Activated T-helper 2 cell treated with anti-CD3 and anti-CD28 coated beads, Interferon-gamma antibody, Interleukin-2, Interleukin-4, amounts not matched to agents 10 μg/mL and 5 μg/mL and 100 μg/mL, durations not matched to agents 14 hours and 24 hours and 36 hours (primary cell): ENCODE measurements at regions not wholly inside any gene's neighbourhood (a gene's known extent, or its start where the extent isn't known, plus 50 kb on each side); places are given as distances from the start of the nearest gene placed in this dataset.

Source experiments
- DNase-seq: peaks from one replicate; pipeline ENCODE4 v3.0.0; 2021; ENCODE audit warnings: low spot score
- H3K27ac Mint-ChIP-seq: one replicate; pipeline ENCODE4 v1.8.0; 2021; ENCODE audit warnings: mixed read lengths
- H3K27me3 Mint-ChIP-seq: one replicate; pipeline ENCODE4 v1.8.0; 2021; ENCODE audit warnings: low read depth, mixed read lengths
- H3K36me3 Mint-ChIP-seq: one replicate; pipeline ENCODE4 v1.8.0; 2021; ENCODE audit warnings: low read depth, mixed read lengths
- H3K4me1 Mint-ChIP-seq: one replicate; pipeline ENCODE4 v1.8.0; 2021; ENCODE audit warnings: low read depth, mixed read lengths
- H3K4me3 Mint-ChIP-seq: one replicate; pipeline ENCODE4 v1.8.0; 2021; ENCODE audit warnings: low read depth, mild to moderate bottlenecking, moderate library complexity, mixed read lengths
- H3K9me3 Mint-ChIP-seq: one replicate; pipeline ENCODE4 v1.8.0; 2021; ENCODE audit warnings: mixed read lengths
- intact Hi-C: fragments of 100-400 bp; cut with micrococcal nuclease; formaldehyde crosslinking; loops from one replicate; pipeline ENCODE4 v1.15.1; 2023

DNA sequence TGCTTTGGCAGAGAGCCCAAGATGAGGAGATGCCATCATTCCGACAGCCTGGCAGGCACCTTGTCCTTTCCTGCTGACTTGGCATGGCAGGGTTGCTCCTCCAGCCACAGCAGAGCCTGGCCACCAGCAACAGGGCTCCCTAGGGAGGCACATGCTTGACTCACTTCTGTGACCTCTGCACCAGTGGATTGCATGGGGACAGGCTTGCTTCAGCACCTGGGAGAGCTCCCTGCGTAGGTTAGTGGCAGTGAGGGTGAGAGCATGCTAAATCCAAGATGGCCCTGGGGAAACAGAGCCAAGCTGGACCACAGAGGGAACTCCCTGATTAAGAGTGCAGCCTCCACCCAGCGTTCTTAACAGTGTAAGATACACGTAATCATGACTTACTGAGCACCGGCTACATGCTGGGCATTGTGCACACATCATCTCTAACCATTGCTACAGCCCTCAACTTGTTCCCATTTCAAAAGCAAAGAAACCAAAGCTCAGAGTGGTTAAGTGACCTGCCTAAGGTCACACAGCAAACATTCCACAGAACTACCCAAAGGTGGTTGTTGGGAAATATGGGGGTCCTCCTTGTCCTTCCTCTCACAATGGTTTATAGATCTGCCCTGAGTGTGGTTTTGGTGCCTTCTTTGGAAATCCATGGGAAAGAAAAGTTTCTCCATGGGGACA is 116.6 kb upstream of the UQCRFS1 start:
- Mint-ChIP-seq H3K4me1 (peaks cover 4% of the 10 kb centered on the region), H3K27me3 (no peaks in the 10 kb centered on the region), H3K27ac (no peak overlapping the region), H3K9me3 (no peaks in the 10 kb centered on the region), H3K36me3 (no peaks in the 10 kb centered on the region), H3K4me3 (no peak overlapping the region)
- intact Hi-C loops = no loop called here
- no peak for DNase-seq

DNA sequence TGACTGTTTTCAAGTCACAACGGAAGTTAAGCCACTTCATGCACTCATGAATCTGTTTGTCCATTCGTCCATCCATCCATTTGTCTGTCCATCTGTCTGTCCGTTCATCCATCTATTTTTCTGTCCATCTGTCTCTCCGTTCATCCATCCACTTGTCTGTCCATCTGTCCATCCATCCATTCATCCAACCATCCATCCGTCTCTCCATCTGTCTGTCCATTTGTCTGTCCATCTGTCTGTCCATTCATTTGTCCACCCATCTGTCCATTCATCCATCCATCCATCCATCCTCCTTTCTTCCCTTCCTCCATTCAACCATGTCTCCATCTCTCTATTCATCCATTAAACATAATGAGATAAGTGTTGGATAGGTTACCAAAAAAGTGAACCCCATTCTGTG is 123.5 kb upstream of the UQCRFS1 start:
- Mint-ChIP-seq H3K27ac (no peak overlapping the region), H3K4me1 (no peaks in the 10 kb centered on the region), H3K9me3 (no peaks in the 10 kb centered on the region), H3K27me3 (no peaks in the 10 kb centered on the region), H3K4me3 (no peak overlapping the region), H3K36me3 (no peaks in the 10 kb centered on the region)
- DNase-seq = no peak
- intact Hi-C loops = no loop called here

DNA sequence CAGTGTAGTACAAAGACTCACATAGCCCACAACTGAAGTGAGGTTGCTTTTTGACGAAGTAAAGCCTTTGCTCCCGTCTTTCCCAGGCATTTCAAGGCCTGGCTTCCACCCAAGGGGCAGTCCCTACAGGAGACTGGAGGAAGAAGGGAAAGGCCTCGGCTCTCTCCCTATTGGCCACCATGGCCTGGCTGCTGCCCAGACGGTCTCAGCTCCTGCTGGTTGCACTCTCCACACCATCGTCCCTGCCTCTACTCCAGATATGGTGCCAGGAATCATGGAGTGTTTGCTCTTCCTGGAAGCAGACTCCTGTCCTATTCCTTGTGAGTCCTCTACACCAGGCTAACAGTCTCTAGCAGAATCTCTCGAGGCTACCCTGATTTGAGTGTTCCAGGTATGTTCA is 124.1 kb upstream of the UQCRFS1 start:
- Mint-ChIP-seq H3K27ac (no peak overlapping the region), H3K4me3 (no peak overlapping the region), H3K4me1 (no peaks in the 10 kb centered on the region), H3K36me3 (no peaks in the 10 kb centered on the region), H3K27me3 (no peaks in the 10 kb centered on the region), H3K9me3 (no peaks in the 10 kb centered on the region)
- no peak for DNase-seq
- intact Hi-C loops = no loop called here

DNA sequence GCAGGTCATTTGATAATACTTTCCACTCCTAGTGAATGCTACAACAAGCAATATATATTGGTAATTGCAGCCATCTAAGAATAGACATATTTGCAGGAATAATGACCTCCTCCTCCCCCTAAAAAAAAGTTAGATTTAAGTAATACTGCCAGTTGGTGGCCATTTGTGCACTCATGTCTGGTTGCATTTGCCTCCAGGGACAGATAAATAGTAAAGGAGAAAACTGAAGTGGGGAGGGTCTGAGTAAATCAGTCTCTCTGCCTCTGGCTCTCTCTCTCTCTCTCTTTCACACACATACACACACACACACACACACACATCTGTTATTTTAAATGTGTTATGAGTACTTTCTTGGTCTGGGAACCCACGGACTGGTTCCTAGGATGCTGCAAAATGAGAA is 125.5 kb upstream of the UQCRFS1 start:
- no peak for DNase-seq
- H3K27ac Mint-ChIP-seq = no peak overlapping the region
- no peak overlapping the region for H3K4me3 Mint-ChIP-seq
- no peaks in the 10 kb centered on the region for H3K27me3 Mint-ChIP-seq
- intact Hi-C loops = no loop called here
- H3K4me1 Mint-ChIP-seq = no peaks in the 10 kb centered on the region
- H3K36me3 Mint-ChIP-seq = no peaks in the 10 kb centered on the region
- H3K9me3 Mint-ChIP-seq = peaks cover 5% of the 10 kb centered on the region

DNA sequence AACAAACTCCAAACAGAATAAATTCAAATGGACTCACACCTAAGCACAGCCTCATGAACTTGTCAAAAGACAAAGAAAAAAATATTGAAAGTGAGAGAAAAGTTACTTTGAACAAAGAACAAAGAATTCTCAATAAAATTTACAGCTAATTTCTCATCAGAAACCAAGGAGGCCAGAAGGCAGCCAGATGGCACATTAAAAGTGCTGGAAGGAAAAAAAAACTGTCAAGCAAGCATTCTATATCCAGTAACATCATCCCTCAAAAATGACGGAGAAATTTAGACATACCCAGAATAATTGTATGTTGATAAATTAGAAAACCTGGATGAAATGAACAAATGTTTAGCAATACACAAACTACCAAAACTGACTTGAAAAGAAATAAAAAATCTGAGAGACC is 129.8 kb upstream of the UQCRFS1 start:
- Mint-ChIP-seq H3K4me3 (no peak overlapping the region), H3K9me3 (peaks cover 31% of the 10 kb centered on the region), H3K4me1 (no peaks in the 10 kb centered on the region), H3K27ac (no peak overlapping the region), H3K36me3 (no peaks in the 10 kb centered on the region), H3K27me3 (no peaks in the 10 kb centered on the region)
- intact Hi-C loops = no loop called here
- DNase-seq = no peak

DNA sequence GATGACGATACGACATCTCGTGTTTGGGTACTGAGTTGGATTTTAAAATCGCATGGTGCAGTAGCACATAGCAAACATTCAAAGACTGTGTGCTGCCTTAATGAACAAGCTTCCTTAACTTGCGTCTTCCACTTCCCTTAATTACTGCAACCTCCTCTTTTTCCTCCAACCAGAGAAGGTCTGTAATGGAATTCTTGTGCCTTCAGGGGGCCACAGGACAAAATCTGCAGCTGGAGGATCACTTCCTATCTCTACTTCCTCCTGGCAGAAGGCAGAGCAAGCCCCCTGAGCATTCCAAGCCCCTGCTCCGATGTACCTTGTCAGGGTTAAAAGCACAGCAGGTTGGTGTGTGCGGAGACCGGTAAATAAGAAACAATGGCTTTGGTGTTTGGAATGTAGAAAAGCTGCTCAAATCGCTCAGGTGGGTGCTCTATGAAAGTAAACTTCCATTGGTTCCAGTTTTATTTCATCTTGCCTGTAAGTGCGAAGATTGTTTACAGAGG is 151.3 kb upstream of the UQCRFS1 start:
- no peak for DNase-seq
- H3K4me1 Mint-ChIP-seq = no peaks in the 10 kb centered on the region
- intact Hi-C loops = no loop called here
- H3K27me3 Mint-ChIP-seq = peaks cover 16% of the 10 kb centered on the region
- no peak overlapping the region for H3K4me3 Mint-ChIP-seq
- H3K9me3 Mint-ChIP-seq = no peaks in the 10 kb centered on the region
- H3K27ac Mint-ChIP-seq = no peak overlapping the region
- H3K36me3 Mint-ChIP-seq = no peaks in the 10 kb centered on the region

DNA sequence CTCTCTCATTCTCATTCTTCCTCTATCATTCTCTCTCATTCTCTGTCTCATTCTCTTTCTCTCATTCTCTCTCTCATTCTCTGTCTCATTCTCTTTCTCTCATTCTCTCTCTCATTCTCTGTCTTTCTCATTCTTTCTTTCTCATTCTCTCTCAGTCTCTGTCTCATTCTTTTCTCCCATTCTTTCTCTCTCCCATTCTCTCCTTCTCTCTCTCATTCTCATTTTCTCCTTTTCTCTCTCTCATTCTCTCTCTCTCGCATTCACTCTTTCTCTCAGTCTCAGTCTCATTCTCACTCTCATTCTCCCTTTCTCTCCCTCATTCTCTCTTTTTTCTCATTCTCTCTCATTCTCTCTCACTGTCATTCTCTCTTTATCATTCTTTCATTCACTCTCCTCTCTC is 152.0 kb upstream of the UQCRFS1 start:
- H3K27me3 Mint-ChIP-seq = peaks cover 16% of the 10 kb centered on the region
- H3K36me3 Mint-ChIP-seq = no peaks in the 10 kb centered on the region
- no peaks in the 10 kb centered on the region for H3K9me3 Mint-ChIP-seq
- no peaks in the 10 kb centered on the region for H3K4me1 Mint-ChIP-seq
- H3K27ac Mint-ChIP-seq = no peak overlapping the region
- no peak overlapping the region for H3K4me3 Mint-ChIP-seq
- intact Hi-C loops = no loop called here
- DNase-seq = no peak

DNA sequence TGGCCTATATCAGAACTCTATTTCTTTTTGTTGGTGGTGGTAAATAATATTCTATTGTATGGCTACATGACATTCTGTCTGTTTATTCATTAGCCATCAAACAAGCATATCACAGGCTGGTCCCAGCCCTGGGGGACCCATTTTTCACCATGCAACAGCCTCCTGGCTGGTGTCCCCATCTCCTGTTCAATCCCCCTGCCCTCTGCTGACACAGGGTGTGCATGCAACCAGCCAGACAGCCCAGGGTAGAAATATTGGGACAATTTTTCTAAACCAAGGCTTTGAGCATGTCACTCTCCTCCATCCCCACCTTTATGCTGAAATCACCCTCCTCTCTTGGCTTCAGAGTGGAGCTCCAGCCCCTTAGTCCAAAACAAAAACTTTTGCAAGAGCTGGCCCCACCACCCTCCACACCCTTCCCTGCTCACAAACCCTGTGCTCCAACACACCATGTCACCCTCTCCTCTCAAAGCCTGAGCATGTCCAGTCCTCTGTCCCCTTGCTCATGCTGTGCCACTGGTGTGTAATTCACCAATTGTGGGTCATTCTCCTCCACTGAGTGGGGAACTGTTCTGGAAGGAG is 153.0 kb upstream of the UQCRFS1 start:
- no peak for DNase-seq
- intact Hi-C loops = no loop called here
- H3K36me3 Mint-ChIP-seq = no peaks in the 10 kb centered on the region
- no peak overlapping the region for H3K4me3 Mint-ChIP-seq
- no peaks in the 10 kb centered on the region for H3K9me3 Mint-ChIP-seq
- H3K27ac Mint-ChIP-seq = no peak overlapping the region
- no peaks in the 10 kb centered on the region for H3K4me1 Mint-ChIP-seq
- H3K27me3 Mint-ChIP-seq = peaks cover 16% of the 10 kb centered on the region

DNA sequence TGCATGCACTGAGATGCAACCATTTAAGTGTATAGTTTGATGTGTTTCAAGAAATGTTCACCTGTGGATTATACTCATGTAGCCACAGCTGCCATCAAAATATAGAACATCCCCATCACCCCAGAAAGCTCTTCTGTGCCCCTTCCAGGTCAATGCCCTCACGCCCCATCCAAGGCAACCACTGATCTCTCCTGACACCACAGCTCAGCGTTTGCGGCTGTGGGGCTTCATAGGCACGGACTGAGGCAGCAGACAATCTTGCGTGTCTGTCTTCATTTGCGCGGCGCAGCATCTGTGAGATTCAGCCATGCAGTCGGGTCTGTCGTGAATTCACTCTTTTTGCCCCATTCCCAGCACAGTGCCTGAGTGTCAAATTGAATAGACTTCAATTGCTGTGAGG is 153.8 kb upstream of the UQCRFS1 start:
- Mint-ChIP-seq H3K9me3 (no peaks in the 10 kb centered on the region), H3K27ac (no peak overlapping the region), H3K27me3 (peaks cover 16% of the 10 kb centered on the region), H3K4me1 (no peaks in the 10 kb centered on the region), H3K36me3 (no peaks in the 10 kb centered on the region), H3K4me3 (no peak overlapping the region)
- intact Hi-C loops = no loop called here
- no peak for DNase-seq

DNA sequence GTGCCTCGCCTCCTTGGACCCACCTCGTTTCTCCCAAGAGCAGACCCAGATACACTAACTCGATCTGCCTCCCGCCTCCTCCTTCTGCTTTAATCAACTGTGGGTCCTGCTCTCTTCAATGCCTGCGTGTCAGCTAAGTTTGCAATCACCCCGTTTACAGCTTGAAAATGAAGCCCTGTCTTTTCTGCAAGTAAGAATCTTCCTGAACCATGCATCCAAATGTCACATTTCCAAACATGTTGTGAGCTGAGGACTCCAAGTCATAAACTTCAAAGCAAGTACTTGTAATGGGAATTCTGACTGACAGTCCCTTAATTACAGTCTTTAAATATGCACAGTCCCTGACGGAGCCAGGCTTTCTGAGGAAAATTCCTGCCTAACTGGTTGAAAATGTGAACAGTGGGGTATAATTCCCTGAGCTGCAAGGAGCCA is 154.9 kb upstream of the UQCRFS1 start:
- Mint-ChIP-seq H3K36me3 (no peaks in the 10 kb centered on the region), H3K27me3 (peaks cover 16% of the 10 kb centered on the region), H3K9me3 (no peaks in the 10 kb centered on the region), H3K4me3 (no peak overlapping the region), H3K27ac (no peak overlapping the region), H3K4me1 (no peaks in the 10 kb centered on the region)
- intact Hi-C loops = no loop called here
- DNase-seq = no peak

DNA sequence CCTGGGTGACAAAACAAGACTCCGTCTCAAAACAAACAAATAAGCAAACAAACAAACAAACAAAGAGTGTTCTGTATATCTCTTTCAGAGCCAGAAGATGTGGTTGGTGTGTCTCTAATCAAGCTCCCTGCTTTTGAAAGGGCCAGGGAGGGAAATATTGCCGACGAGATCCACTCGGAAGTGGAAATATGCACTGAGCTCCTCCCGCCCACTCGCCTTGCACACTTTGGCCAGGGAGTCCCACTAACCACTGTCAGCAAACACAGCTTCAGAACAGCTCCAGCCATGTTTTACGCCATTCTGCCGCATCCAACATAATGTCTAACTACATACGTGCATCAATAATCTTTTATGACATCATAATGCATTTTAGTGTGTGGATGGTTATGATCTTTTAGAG is 155.5 kb upstream of the VSTM2B start:
- no peaks in the 10 kb centered on the region for H3K36me3 Mint-ChIP-seq
- no peak overlapping the region for H3K27ac Mint-ChIP-seq
- H3K27me3 Mint-ChIP-seq = peaks cover 7% of the 10 kb centered on the region

DNA sequence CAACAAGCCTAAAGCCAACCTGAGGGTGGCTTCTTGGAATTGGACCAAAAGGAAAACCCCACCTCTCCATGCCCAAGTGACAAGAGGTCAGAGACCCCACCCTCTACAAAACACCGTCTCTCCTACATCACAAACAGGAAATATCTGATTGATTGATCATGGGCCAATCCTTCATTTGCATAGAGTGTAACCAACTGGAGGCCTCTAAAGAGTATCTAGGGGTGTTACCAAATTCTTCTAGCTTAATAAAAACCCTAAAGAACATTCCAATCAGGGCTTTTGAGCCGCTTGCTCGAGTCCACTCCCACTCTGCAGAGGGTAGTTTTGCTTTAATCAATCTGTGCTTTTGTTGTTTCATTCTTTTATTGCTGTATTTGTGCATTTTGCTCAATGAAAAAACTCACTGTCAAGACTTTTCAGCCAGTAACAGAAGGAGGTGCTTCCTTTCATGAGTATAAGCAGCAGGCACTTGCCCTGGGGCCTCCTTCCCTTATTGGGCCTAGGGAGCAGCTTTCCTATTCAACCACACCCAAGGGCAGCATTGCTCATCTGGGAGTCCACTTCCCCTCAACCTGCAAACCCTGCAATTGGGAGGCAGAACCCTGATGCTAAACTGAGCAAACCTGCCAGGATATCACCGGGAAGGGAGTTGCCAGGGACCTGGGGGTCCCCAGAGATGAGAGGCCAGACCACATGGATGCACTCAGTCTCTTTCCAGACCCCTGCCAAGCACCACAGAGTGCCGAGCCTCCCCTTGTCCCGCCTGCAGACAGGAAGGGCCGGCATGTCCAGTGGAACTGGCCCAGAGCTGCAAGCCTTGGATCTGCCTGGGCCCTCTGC is 154.3 kb upstream of the VSTM2B start:
- H3K36me3 Mint-ChIP-seq = no peaks in the 10 kb centered on the region
- no peak overlapping the region for H3K27ac Mint-ChIP-seq
- peaks cover 6% of the 10 kb centered on the region for H3K27me3 Mint-ChIP-seq
- no peaks in the 10 kb centered on the region for H3K4me1 Mint-ChIP-seq
- H3K9me3 Mint-ChIP-seq = no peaks in the 10 kb centered on the region
- DNase-seq = no peak
- no peak overlapping the region for H3K4me3 Mint-ChIP-seq
- intact Hi-C loops = no loop called here

More for the DNA sequence above, 155.5 kb upstream of the VSTM2B start:
- H3K9me3 Mint-ChIP-seq = no peaks in the 10 kb centered on the region
- no peak overlapping the region for H3K4me3 Mint-ChIP-seq
- no peaks in the 10 kb centered on the region for H3K4me1 Mint-ChIP-seq
- intact Hi-C loops = no loop called here
- no peak for DNase-seq

DNA sequence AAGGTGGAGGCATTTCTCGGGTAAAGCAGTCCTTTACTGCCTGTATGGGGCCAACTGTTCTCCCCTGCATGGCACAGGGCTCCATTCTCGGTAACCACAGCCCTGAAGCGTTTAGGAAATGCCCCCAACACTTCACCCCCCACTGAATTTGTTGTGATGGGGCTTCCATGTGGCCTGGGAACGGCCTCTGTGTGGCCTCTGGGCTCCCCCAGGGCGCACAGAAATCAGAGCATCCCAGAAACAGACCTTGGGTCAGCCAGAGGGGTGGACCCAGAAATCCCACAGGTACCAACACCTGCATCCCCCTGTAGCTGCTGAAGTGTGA is 153.7 kb upstream of the VSTM2B start:
- Mint-ChIP-seq H3K27me3 (peaks cover 6% of the 10 kb centered on the region), H3K4me3 (no peak overlapping the region)
- intact Hi-C loops = no loop called here

More for the DNA sequence above, 153.7 kb upstream of the VSTM2B start:
- no peak for DNase-seq
- Mint-ChIP-seq H3K9me3 (no peaks in the 10 kb centered on the region), H3K4me1 (no peaks in the 10 kb centered on the region), H3K36me3 (no peaks in the 10 kb centered on the region), H3K27ac (no peak overlapping the region)
